ENCODE measurements at regions not wholly inside any gene's neighbourhood (a gene's known extent, or its start where the extent isn't known, plus 50 kb on each side); places are given as distances from the start of the nearest gene placed in this dataset.
"Not testable (repeated sequence)": the region's sequence is repeated elsewhere in the genome, so short reads cannot be mapped to it uniquely, and the experiment has no call there.

DNA sequence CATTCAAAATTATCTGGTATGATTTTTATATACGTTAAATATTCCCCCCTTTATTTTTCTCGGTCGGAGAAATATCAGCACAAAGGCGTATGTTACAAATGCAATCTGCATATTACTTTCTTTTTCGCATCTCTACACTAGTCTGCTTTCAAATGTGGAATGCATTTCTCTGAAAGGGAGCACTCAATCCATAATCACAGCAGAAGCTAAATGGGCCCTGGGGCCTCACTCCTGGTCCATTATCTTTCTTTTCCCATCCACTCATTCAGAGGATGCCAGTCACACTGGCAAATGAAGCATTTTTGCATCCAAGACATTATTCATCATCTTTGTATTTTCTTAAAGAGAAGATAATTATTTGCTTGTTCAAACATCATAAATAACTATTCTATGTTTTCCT, 295.2 kb upstream of the LRP1B start:
- DNase-seq: no peak
- Mint-ChIP-seq H3K27me3 (ENCODE audit: low read depth) (no peaks in the 10 kb centered on the region), H3K27ac (no peak overlapping the region), H3K9me3 (peaks cover 4% of the 10 kb centered on the region in 2 donors), H3K4me3 (no peak overlapping the region), H3K36me3 (ENCODE audit: insufficient read depth in 2 of 2) (no peaks in the 10 kb centered on the region), H3K4me1 (ENCODE audit: low read depth) (no peaks in the 10 kb centered on the region)
- ATAC-seq (replicated peaks in 1 of 2): no peak

- no peak for DNase-seq
- Mint-ChIP-seq H3K4me3 (no peak overlapping the region), H3K9me3 (peaks cover 4% of the 10 kb centered on the region in 2 donors), H3K27ac (no peak overlapping the region), H3K27me3 (ENCODE audit: low read depth) (no peaks in the 10 kb centered on the region), H3K4me1 (ENCODE audit: low read depth) (no peaks in the 10 kb centered on the region), H3K36me3 (ENCODE audit: insufficient read depth in 2 of 2) (no peaks in the 10 kb centered on the region)
- ATAC-seq (replicated peaks in 1 of 2): no peak
Observed at GRCh38 chr2:142425551-142425950, 294.7 kb upstream of the LRP1B start.

DNA sequence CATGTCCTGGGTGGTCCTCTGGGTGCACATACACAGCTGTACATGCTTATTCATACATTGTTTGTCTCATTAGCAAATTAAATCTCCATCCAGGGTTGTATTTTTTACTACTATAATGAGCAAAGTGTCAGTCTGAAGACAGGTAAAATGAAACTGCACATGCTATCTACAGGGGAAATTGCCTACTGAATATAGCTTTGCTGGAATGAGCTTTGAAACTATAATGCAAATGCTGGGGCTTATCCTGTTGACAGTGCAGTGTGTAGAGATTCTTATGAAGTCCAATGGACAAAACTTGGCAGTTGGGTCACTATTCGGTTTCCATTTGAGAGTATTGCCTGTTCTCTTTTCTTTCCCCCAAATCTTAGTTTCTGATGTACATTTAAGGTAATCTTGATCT, 292.8 kb upstream of the LRP1B start:
- Mint-ChIP-seq H3K9me3 (peaks cover 4% of the 10 kb centered on the region in 2 donors), H3K27me3 (ENCODE audit: low read depth) (no peaks in the 10 kb centered on the region), H3K4me3 (no peak overlapping the region), H3K36me3 (ENCODE audit: insufficient read depth in 2 of 2) (no peaks in the 10 kb centered on the region), H3K27ac (no peak overlapping the region), H3K4me1 (ENCODE audit: low read depth) (no peaks in the 10 kb centered on the region)
- ATAC-seq (replicated peaks in 1 of 2): no peak
- no peak for DNase-seq

- Mint-ChIP-seq H3K4me1 (ENCODE audit: low read depth) (no peaks in the 10 kb centered on the region), H3K27me3 (ENCODE audit: low read depth) (no peaks in the 10 kb centered on the region), H3K4me3 (no peak overlapping the region), H3K9me3 (peaks cover 4% of the 10 kb centered on the region in 2 donors), H3K27ac (no peak overlapping the region), H3K36me3 (ENCODE audit: insufficient read depth in 2 of 2) (no peaks in the 10 kb centered on the region)
- no peak for ATAC-seq (replicated peaks in 1 of 2)
- DNase-seq: no peak
Observed at GRCh38 chr2:142422769-142423168, 292.0 kb upstream of the LRP1B start.

- H3K27me3 Mint-ChIP-seq (ENCODE audit: low read depth): no peaks in the 10 kb centered on the region
- no peaks in the 10 kb centered on the region for H3K36me3 Mint-ChIP-seq (ENCODE audit: insufficient read depth in 2 of 2)
- DNase-seq (no peak), ATAC-seq (replicated peaks in 1 of 2) (no peak)
- no peaks in the 10 kb centered on the region for H3K4me1 Mint-ChIP-seq (ENCODE audit: low read depth)
- H3K4me3 Mint-ChIP-seq: no peak overlapping the region
- H3K27ac Mint-ChIP-seq: no peak overlapping the region
- H3K9me3 Mint-ChIP-seq: peaks cover 4% of the 10 kb centered on the region in 2 donors
Observed at GRCh38 chr2:142422041-142422440, 291.2 kb upstream of the LRP1B start.

DNA sequence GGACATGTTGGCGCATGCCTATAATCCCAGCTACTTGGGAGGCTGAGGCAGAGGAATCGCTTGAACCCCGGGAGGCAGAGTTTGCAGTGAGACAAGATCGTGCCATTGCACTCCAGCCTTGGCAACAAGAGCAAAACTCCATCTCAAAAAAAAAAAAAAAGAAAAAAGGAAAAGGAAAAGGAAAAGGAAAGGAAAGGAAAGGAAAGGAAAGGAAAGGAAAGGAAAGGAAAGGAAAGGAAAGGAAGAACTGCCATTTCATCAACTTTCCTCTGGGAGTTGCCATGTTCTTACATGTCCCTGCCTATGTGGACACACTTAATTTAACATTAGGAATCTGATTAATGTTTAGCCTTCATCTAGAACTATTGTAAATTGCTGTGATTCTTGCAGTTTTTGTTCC, 287.9 kb upstream of the LRP1B start:
- not testable (repeated sequence) for DNase-seq; ATAC-seq (replicated peaks in 1 of 2)

DNA sequence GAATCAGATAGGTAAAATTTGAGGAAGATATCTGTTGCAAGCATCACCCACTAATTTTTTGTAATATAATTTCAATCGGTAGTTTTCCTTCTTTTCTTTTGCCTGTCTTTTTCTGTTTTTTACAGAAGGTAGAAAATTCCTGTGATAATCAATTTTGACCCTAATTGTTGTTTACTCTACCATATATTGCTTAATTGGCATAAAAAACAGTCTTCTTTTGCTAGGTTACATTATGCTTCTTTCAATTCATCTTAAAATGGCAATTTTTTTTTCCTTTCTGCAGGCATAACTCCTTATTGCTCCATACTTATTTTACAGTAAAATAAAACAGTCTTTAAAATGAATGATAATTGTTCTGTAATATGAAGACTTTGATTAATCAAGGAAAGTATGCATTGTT, 286.2 kb upstream of the LRP1B start:
- Mint-ChIP-seq H3K4me3 (no peak overlapping the region), H3K9me3 (peaks cover 2 to 3% of the 10 kb centered on the region in 2 donors), H3K4me1 (ENCODE audit: low read depth) (no peaks in the 10 kb centered on the region), H3K27me3 (ENCODE audit: low read depth) (no peaks in the 10 kb centered on the region), H3K36me3 (ENCODE audit: insufficient read depth in 2 of 2) (no peaks in the 10 kb centered on the region), H3K27ac (no peak overlapping the region)
- DNase-seq (no peak), ATAC-seq (replicated peaks in 1 of 2) (no peak)

More for the DNA sequence above, 287.9 kb upstream of the LRP1B start:
- H3K9me3 Mint-ChIP-seq; H3K27me3 Mint-ChIP-seq (ENCODE audit: low read depth); H3K27ac Mint-ChIP-seq; H3K4me3 Mint-ChIP-seq; H3K4me1 Mint-ChIP-seq (ENCODE audit: low read depth); H3K36me3 Mint-ChIP-seq (ENCODE audit: insufficient read depth in 2 of 2): not testable (repeated sequence)

DNA sequence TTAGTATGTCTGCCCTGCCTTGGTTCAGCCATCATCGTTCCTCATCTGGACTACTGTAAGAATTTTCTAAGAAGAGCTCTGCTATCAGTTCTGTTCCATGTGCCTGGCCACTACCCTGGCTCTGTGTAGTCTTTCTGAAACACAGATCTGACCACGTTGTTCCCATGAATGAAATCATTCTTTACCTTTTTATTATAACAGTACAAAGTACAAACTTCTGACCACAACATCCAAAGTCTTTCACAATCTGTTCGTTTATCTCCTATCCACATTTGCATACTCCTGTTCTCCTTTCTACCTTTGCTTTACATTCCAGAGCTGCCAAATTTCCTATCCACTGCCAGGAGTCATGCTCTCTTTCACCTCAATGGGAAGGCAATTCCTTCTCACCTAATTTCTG, 284.6 kb upstream of the LRP1B start:
- Mint-ChIP-seq H3K9me3 (peaks cover 2 to 3% of the 10 kb centered on the region in 2 donors), H3K4me3 (no peak overlapping the region)
- DNase-seq: no peak

GRCh38 chr2:142398212-142398611, 267.4 kb upstream of the LRP1B start:
- Mint-ChIP-seq H3K4me3 (no peak overlapping the region), H3K27ac (no peak overlapping the region), H3K27me3 (ENCODE audit: low read depth) (no peaks in the 10 kb centered on the region), H3K9me3 (peaks cover 9 to 13% of the 10 kb centered on the region in 2 donors), H3K4me1 (ENCODE audit: low read depth) (no peaks in the 10 kb centered on the region), H3K36me3 (ENCODE audit: insufficient read depth in 2 of 2) (peaks cover 1 to 2% of the 10 kb centered on the region in 2 donors)
- DNase-seq: no peak
- no peak for ATAC-seq (replicated peaks in 1 of 2)

More for the DNA sequence above, 284.6 kb upstream of the LRP1B start:
- Mint-ChIP-seq H3K27ac (no peak overlapping the region), H3K4me1 (ENCODE audit: low read depth) (no peaks in the 10 kb centered on the region), H3K27me3 (ENCODE audit: low read depth) (no peaks in the 10 kb centered on the region), H3K36me3 (ENCODE audit: insufficient read depth in 2 of 2) (no peaks in the 10 kb centered on the region)
- no peak for ATAC-seq (replicated peaks in 1 of 2)

- ATAC-seq (replicated peaks in 1 of 2): no peak
- no peak overlapping the region for H3K4me3 Mint-ChIP-seq
- peaks cover 1 to 2% of the 10 kb centered on the region in 2 donors for H3K36me3 Mint-ChIP-seq (ENCODE audit: insufficient read depth in 2 of 2)
- H3K9me3 Mint-ChIP-seq: peaks cover 11 to 15% of the 10 kb centered on the region in 2 donors
- no peaks in the 10 kb centered on the region for H3K27me3 Mint-ChIP-seq (ENCODE audit: low read depth)
- H3K27ac Mint-ChIP-seq: no peak overlapping the region
- no peaks in the 10 kb centered on the region for H3K4me1 Mint-ChIP-seq (ENCODE audit: low read depth)
- no peak for DNase-seq
Observed at GRCh38 chr2:142395291-142395690, 264.5 kb upstream of the LRP1B start.

GRCh38 chr2:142380372-142380771, 249.6 kb upstream of the LRP1B start:
- Mint-ChIP-seq H3K27me3 (ENCODE audit: low read depth) (no peaks in the 10 kb centered on the region), H3K36me3 (ENCODE audit: insufficient read depth in 2 of 2) (peaks cover 2 to 3% of the 10 kb centered on the region in 2 donors), H3K4me3 (no peak overlapping the region), H3K27ac (no peak overlapping the region), H3K9me3 (peaks cover 7% of the 10 kb centered on the region in 2 donors), H3K4me1 (ENCODE audit: low read depth) (no peaks in the 10 kb centered on the region)
- ATAC-seq (replicated peaks in 1 of 2) (no peak), DNase-seq (no peak)

DNA sequence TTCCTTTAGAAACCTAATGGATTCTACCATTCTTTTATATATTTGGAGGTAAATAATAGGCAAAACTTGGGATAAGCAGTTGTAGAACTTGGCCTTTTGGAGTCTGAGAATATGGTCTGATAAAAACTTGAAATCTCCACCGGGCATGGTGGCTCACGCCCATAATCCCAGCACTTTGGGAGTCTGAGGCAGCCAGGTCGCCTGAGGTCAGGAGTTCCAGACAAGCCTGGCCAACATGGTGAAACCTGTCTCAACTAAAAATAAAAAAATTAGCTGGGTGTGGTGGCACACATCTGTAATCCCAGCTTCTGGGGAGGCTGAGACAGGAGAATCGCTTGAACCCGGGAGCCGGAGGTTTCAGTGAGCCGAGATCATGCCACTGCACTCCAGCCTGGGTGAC, 231.3 kb upstream of the LRP1B start:
- H3K27me3 Mint-ChIP-seq (ENCODE audit: low read depth); DNase-seq; H3K36me3 Mint-ChIP-seq (ENCODE audit: insufficient read depth in 2 of 2); H3K4me3 Mint-ChIP-seq; H3K27ac Mint-ChIP-seq; H3K9me3 Mint-ChIP-seq; H3K4me1 Mint-ChIP-seq (ENCODE audit: low read depth); ATAC-seq (replicated peaks in 1 of 2): not testable (repeated sequence)

DNA sequence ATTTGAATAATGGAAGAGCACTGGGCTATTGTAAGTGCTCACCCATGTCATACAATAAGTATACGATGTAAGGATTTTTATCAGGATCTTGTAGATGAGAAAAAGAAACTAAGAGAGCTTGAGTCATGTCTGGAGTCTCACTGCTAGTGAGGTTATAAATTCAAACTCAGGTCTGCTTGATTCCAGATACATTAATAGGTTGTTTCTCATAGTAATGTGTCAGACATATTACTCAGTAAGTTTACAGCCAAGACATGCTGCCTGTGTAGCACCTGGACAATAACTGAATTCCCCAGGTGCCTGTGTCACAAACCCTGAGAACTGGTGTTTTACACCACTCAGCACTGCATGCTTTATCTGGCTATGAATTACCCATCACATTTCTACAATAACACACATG, 216.9 kb upstream of the LRP1B start:
- no peaks in the 10 kb centered on the region for H3K4me1 Mint-ChIP-seq (ENCODE audit: low read depth)
- no peak for ATAC-seq (replicated peaks in 1 of 2)
- no peaks in the 10 kb centered on the region for H3K36me3 Mint-ChIP-seq (ENCODE audit: insufficient read depth in 2 of 2)
- H3K27me3 Mint-ChIP-seq (ENCODE audit: low read depth): no peaks in the 10 kb centered on the region
- H3K9me3 Mint-ChIP-seq: peaks cover 0 to 2% of the 10 kb centered on the region in 2 donors
- DNase-seq: no peak
- no peak overlapping the region for H3K4me3 Mint-ChIP-seq
- no peak overlapping the region for H3K27ac Mint-ChIP-seq

DNA sequence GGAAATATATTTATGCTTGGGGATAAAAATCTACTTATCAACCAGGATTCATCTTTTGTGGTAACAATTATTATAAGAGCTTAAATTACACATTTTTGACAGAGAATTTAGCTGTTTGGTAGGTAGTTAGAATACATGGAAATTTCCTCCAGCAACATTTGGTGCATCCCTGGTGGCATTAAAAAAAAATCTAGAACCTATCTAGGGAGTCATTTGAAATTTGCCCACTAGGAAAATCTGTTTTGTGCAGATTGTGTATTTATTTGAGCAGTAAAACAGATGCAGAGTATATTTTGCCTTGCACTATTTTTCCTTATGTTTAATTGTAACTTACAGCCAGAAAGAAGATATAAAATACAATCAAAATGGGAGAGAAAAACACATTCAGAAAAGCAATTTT, 208.4 kb upstream of the LRP1B start:
- no peak overlapping the region for H3K4me3 Mint-ChIP-seq
- no peaks in the 10 kb centered on the region for H3K4me1 Mint-ChIP-seq (ENCODE audit: low read depth)
- H3K36me3 Mint-ChIP-seq (ENCODE audit: insufficient read depth in 2 of 2): no peaks in the 10 kb centered on the region
- H3K9me3 Mint-ChIP-seq: peaks cover 0 to 9% of the 10 kb centered on the region in 2 donors
- H3K27me3 Mint-ChIP-seq (ENCODE audit: low read depth): no peaks in the 10 kb centered on the region
- no peak for ATAC-seq (replicated peaks in 1 of 2)
- no peak for DNase-seq
- H3K27ac Mint-ChIP-seq: no peak overlapping the region

Data from activated T-cell treated with anti-CD3 and anti-CD28 coated beads, Interleukin-2, amount 50 U/mL, for 72 hours (primary cell).